ENCODE measurements at regions not wholly inside any gene's neighbourhood (a gene's known extent, or its start where the extent isn't known, plus 50 kb on each side); places are given as distances from the start of the nearest gene placed in this dataset.

GRCh38 chr2:45282646-45283045 lies 273.4 kb upstream of the SIX2 start:
- TF ChIP-seq CTCF (IDR thresholded peaks at IDR 0.05), result no peak
- no peak for TF ChIP-seq POLR2AphosphoS5 (IDR thresholded peaks at IDR 0.05)

Measured in suprapubic skin (tissue), 3 donors.